PC-9 (cell line): ENCODE measurements at regions not wholly inside any gene's neighbourhood (a gene's known extent, or its start where the extent isn't known, plus 50 kb on each side); places are given as distances from the start of the nearest gene placed in this dataset.

ENCODE experiments used
- BruUV-seq: library from RNA; stranded (reverse); fragments of 400-500 nt; replicated peaks from 2 replicates; lab custom pipeline; 2021; lab: Mats Ljungman, UMichigan
- CTCF ChIA-PET: fragments of 300-600 bp; sonication (Branson Sonifier 250); formaldehyde crosslinking; loops from one replicate; lab custom pipeline; 2022; ENCODE audit warnings: antibody characterized with exemption; lab: Charles Lee
- POLR2A ChIA-PET: fragments of 300-600 bp; sonication (Branson Sonifier 250); formaldehyde crosslinking; loops from one replicate; lab custom pipeline; 2022; ENCODE audit warnings: antibody characterized with exemption; ENCODE audit not compliant: unreplicated experiment; lab: Charles Lee
- DNase-seq, 2 experiments: peaks; one replicate each; pipeline versions ENCODE4 v3.0.0 to v3.0.0-alpha.2; 2015 to 2022; ENCODE audit warnings: mixed read lengths in 1 of 2
- H2AFZ ChIP-seq: fragments of 200-600 bp; sonication (generic); 2 replicates; pipeline ENCODE4 v1.8.1; 2017; ENCODE audit warnings: antibody characterized with exemption
- H3F3A ChIP-seq: fragments of 200-600 bp; sonication (generic); 2 replicates; pipeline ENCODE4 v1.8.1; 2017; ENCODE audit warnings: antibody characterized with exemption, mild to moderate bottlenecking, low read depth; ENCODE audit not compliant: insufficient read depth
- H3K27ac ChIP-seq: fragments of 200-600 bp; sonication (generic); 2 replicates; pipeline ENCODE4 v1.6.1; 2016; ENCODE audit warnings: mixed run types
- H3K27me3 ChIP-seq: fragments of 200-600 bp; sonication (generic); 2 replicates; pipeline ENCODE4 v1.6.1; 2016; ENCODE audit warnings: low read depth, mixed run types; ENCODE audit not compliant: insufficient read depth
- H3K36me3 ChIP-seq: fragments of 200-600 bp; sonication (generic); 2 replicates; pipeline ENCODE4 v1.6.1; 2016; ENCODE audit warnings: low read depth, mixed run types
- H3K4me1 ChIP-seq: fragments of 200-600 bp; sonication (generic); replicated peaks from 2 replicates; pipeline ENCODE4 v1.6.1; 2016; ENCODE audit warnings: mixed run types; ENCODE audit not compliant: insufficient read depth
- H3K4me2 ChIP-seq: fragments of 200-600 bp; sonication (generic); 2 replicates; pipeline ENCODE4 v1.6.1; 2017; ENCODE audit warnings: mixed run types
- H3K4me3 ChIP-seq: fragments of 200-600 bp; sonication (generic); 2 replicates; pipeline ENCODE4 v1.6.1; 2016; ENCODE audit warnings: mixed run types
- H3K79me2 ChIP-seq: fragments of 200-600 bp; sonication (generic); 2 replicates; pipeline ENCODE4 v1.6.1; 2017; ENCODE audit warnings: low read depth, mixed run types
- H3K9me2 ChIP-seq: fragments of 200-600 bp; sonication (generic); 2 replicates; pipeline ENCODE4 v1.8.1; 2017; ENCODE audit warnings: mild to moderate bottlenecking; ENCODE audit not compliant: insufficient read depth
- H3K9me3 ChIP-seq: fragments of 200-600 bp; sonication (generic); 2 replicates; pipeline ENCODE4 v1.8.1; 2016; ENCODE audit warnings: low read depth; ENCODE audit not compliant: insufficient read depth
- H4K20me1 ChIP-seq: fragments of 200-600 bp; sonication (generic); 2 replicates; pipeline ENCODE4 v1.8.1; 2017; ENCODE audit not compliant: insufficient read depth
- CTCF ChIP-seq: fragments of 200-600 bp; sonication (generic); conservative IDR thresholded peaks from 2 replicates; pipeline ENCODE4 v1.6.1; 2017; ENCODE audit warnings: mixed run types, antibody characterized with exemption, mild to moderate bottlenecking, moderate library complexity
- EZH2 ChIP-seq: fragments of 200-600 bp; sonication (generic); IDR thresholded peaks from 2 replicates; pipeline ENCODE4 v1.8.0; 2017; ENCODE audit warnings: antibody characterized with exemption, low read depth
- intact Hi-C: fragments of 100-400 bp; cut with micrococcal nuclease; formaldehyde crosslinking; loops from one replicate; pipeline ENCODE4 v1.10.0; 2022; ENCODE audit not compliant: unreplicated experiment

- Histone ChIP-seq H4K20me1 (no peaks in the 10 kb centered on the region), H3K4me2 (no peak overlapping the region), H3K27me3 (no peaks in the 10 kb centered on the region), H3K9me3 (no peaks in the 10 kb centered on the region), H3K79me2 (no peaks in the 10 kb centered on the region), H3K4me3 (no peak overlapping the region), H2AFZ (no peak overlapping the region), H3K27ac (no peak overlapping the region), H3K36me3 (no peaks in the 10 kb centered on the region), H3K9me2 (no peaks in the 10 kb centered on the region), H3F3A (no peaks in the 10 kb centered on the region), H3K4me1 (no peaks in the 10 kb centered on the region)
- DNase-seq, result no peak
- TF ChIP-seq EZH2 (no peak), CTCF (no peak)
- BruUV-seq, result no TSS peak
- ChIA-PET POLR2A (no interaction called here), CTCF (no interaction called here)
- intact Hi-C loops, result no loop called here
Measured at GRCh38 chr2:18977409-18977808, 381.0 kb downstream of the OSR1 start.

GRCh38 chr2:18976168-18976961 is 382.1 kb downstream of the OSR1 start:
- 0 out of 2 replicates have a peak, but pooled peaks cover under 1% of the 10 kb centered on the region for H3K9me3 ChIP-seq
- intact Hi-C loops, result no loop called here
- CTCF ChIA-PET, result no interaction called here
- no peaks in the 10 kb centered on the region for H4K20me1 ChIP-seq
- no peak overlapping the region for H3K4me2 ChIP-seq
- H3K27ac ChIP-seq, result no peak overlapping the region
- H3K36me3 ChIP-seq, result no peaks in the 10 kb centered on the region
- no peaks in the 10 kb centered on the region; the same call in 1 of the 2 replicates for H3F3A ChIP-seq
- H3K27me3 ChIP-seq, result no peaks in the 10 kb centered on the region
- no peak for TF ChIP-seq EZH2
- no peak for TF ChIP-seq CTCF
- no peaks in the 10 kb centered on the region for H3K79me2 ChIP-seq
- H2AFZ ChIP-seq, result no peak overlapping the region
- H3K4me3 ChIP-seq, result no peak overlapping the region
- no peak for DNase-seq
- POLR2A ChIA-PET, result no interaction called here
- peaks cover 8% of the 10 kb centered on the region for H3K4me1 ChIP-seq
- no TSS peak for BruUV-seq
- no peaks in the 10 kb centered on the region for H3K9me2 ChIP-seq

- Histone ChIP-seq H3F3A (no peaks in the 10 kb centered on the region; the same call in 1 of the 2 replicates), H3K9me3 (0 out of 2 replicates have a peak, but pooled peaks cover 3% of the 10 kb centered on the region), H3K36me3 (no peaks in the 10 kb centered on the region), H3K4me2 (no peak overlapping the region), H3K9me2 (no peaks in the 10 kb centered on the region), H3K4me3 (no peak overlapping the region), H3K27me3 (no peaks in the 10 kb centered on the region), H3K27ac (no peak overlapping the region), H3K4me1 (peaks cover 16% of the 10 kb centered on the region), H4K20me1 (no peaks in the 10 kb centered on the region), H3K79me2 (no peaks in the 10 kb centered on the region), H2AFZ (no peak overlapping the region)
- TF ChIP-seq CTCF, result no peak
- BruUV-seq, result no TSS peak
- no peak for DNase-seq
- POLR2A ChIA-PET, result no interaction called here
- intact Hi-C loops, result no loop called here
- CTCF ChIA-PET, result no interaction called here
Measured at GRCh38 chr2:18975506-18976167, 382.8 kb downstream of the OSR1 start.
